GM23338 (cell line): ENCODE measurements at regions not wholly inside any gene's neighbourhood (a gene's known extent, or its start where the extent isn't known, plus 50 kb on each side); places are given as distances from the start of the nearest gene placed in this dataset.

Experiments used
- ATAC-seq: fragments of 200-7000 bp; cut with Tn5 transposase; 3 replicates; pipeline ENCODE4 v1.9.1; 2020
- DNase-seq: peaks from one replicate; pipeline ENCODE4 v3.0.0-alpha.2; 2015; ENCODE audit warnings: low spot score
- H2AFZ ChIP-seq: fragments of 200-600 bp; sonication (generic); 2 replicates; pipeline ENCODE4 v1.8.0; 2016; ENCODE audit warnings: antibody characterized with exemption, mild to moderate bottlenecking, moderate library complexity
- H3F3A ChIP-seq: fragments of 200-600 bp; sonication (generic); replicated peaks from 2 replicates; pipeline ENCODE4 v1.8.0; 2017; ENCODE audit warnings: antibody characterized with exemption, mixed run types, low read depth
- H3K27ac ChIP-seq: fragments of 200-600 bp; sonication (generic); 2 replicates; pipeline ENCODE4 v1.6.1; 2016; ENCODE audit warnings: low read depth
- H3K27me3 ChIP-seq: fragments of 200-600 bp; sonication (generic); 2 replicates; pipeline ENCODE4 v1.8.0; 2016; ENCODE audit warnings: mild to moderate bottlenecking, mixed run types, moderate library complexity; ENCODE audit not compliant: insufficient read depth
- H3K36me3 ChIP-seq: fragments of 200-600 bp; sonication (generic); 2 replicates; pipeline ENCODE4 v1.8.0; 2016; ENCODE audit warnings: mild to moderate bottlenecking; ENCODE audit not compliant: insufficient read depth
- H3K4me1 ChIP-seq: fragments of 200-600 bp; sonication (generic); 2 replicates; pipeline ENCODE4 v1.8.0; 2016; ENCODE audit warnings: mild to moderate bottlenecking, moderate library complexity; ENCODE audit not compliant: insufficient read depth
- H3K4me2 ChIP-seq: fragments of 200-600 bp; sonication (generic); 2 replicates; pipeline ENCODE4 v1.7.1; 2017; ENCODE audit warnings: mixed run types
- H3K4me3 ChIP-seq: fragments of 200-600 bp; sonication (generic); 2 replicates; pipeline ENCODE4 v1.6.1; 2016; ENCODE audit warnings: mixed run types
- H3K79me2 ChIP-seq: fragments of 200-600 bp; sonication (generic); replicated peaks from 2 replicates; pipeline ENCODE4 v1.8.0; 2017; ENCODE audit warnings: mild to moderate bottlenecking; ENCODE audit not compliant: insufficient read depth
- H3K9me2 ChIP-seq: fragments of 200-600 bp; sonication (generic); 2 replicates; pipeline ENCODE4 v1.8.0; 2017; ENCODE audit not compliant: insufficient read depth
- H4K20me1 ChIP-seq: fragments of 200-600 bp; sonication (generic); replicated peaks from 2 replicates; pipeline ENCODE4 v1.8.0; 2017; ENCODE audit warnings: mild to moderate bottlenecking; ENCODE audit not compliant: insufficient read depth
- H3K27ac Mint-ChIP-seq: 2 replicates; pipeline ENCODE4 v1.8.0; 2020; ENCODE audit warnings: inconsistent platforms, mild to moderate bottlenecking, moderate library complexity, mixed read lengths
- H3K27me3 Mint-ChIP-seq: 3 replicates; pipeline ENCODE4 v1.8.0; 2022; ENCODE audit warnings: low read depth, mild to moderate bottlenecking, moderate library complexity, mixed read lengths, inconsistent platforms; ENCODE audit not compliant: insufficient read depth, poor library complexity
- H3K36me3 Mint-ChIP-seq: 3 replicates; pipeline ENCODE4 v1.8.0; 2021; ENCODE audit warnings: low read depth, mild to moderate bottlenecking, inconsistent platforms, moderate library complexity, mixed read lengths
- H3K4me1 Mint-ChIP-seq: 3 replicates; pipeline ENCODE4 v1.8.0; 2020; ENCODE audit warnings: mild to moderate bottlenecking, inconsistent platforms, mixed read lengths
- H3K4me3 Mint-ChIP-seq: 3 replicates; pipeline ENCODE4 v1.8.0; 2021; ENCODE audit warnings: moderate library complexity, mild to moderate bottlenecking, inconsistent platforms, mixed read lengths
- H3K9me3 Mint-ChIP-seq: 3 replicates; pipeline ENCODE4 v1.8.0; 2020; ENCODE audit warnings: moderate library complexity, mild to moderate bottlenecking, inconsistent platforms, mixed read lengths
- CREB1 ChIP-seq: fragments of 250-450 bp; sonication (Bioruptor Pico); IDR thresholded peaks from 2 replicates; pipeline ENCODE4 v1.5.0; 2020; ENCODE audit warnings: low read depth, mild to moderate bottlenecking, moderate library complexity
- EZH2 ChIP-seq: fragments of 200-600 bp; sonication (generic); IDR thresholded peaks from one replicate; pipeline ENCODE4 v1.8.0; 2017; ENCODE audit warnings: antibody characterized with exemption, mild to moderate bottlenecking, low read depth; ENCODE audit not compliant: unreplicated experiment
- EZH2phosphoT487 ChIP-seq: fragments of 200-600 bp; sonication (generic); IDR thresholded peaks from one replicate; pipeline ENCODE4 v1.8.1; 2018; ENCODE audit warnings: antibody characterized with exemption; ENCODE audit not compliant: unreplicated experiment
- JUNB ChIP-seq: IDR thresholded peaks from one replicate; pipeline ENCODE4 v1.6.1; 2016; ENCODE audit warnings: antibody characterized with exemption; ENCODE audit not compliant: unreplicated experiment
- NANOG ChIP-seq: IDR thresholded peaks from 2 replicates; pipeline ENCODE4 v1.6.1; 2016; ENCODE audit warnings: antibody characterized with exemption, borderline replicate concordance
- POLR2AphosphoS5 ChIP-seq: IDR thresholded peaks from 2 replicates; pipeline ENCODE4 v1.6.1; 2016; ENCODE audit warnings: antibody characterized with exemption, low read depth
- REST ChIP-seq: IDR thresholded peaks from one replicate; pipeline ENCODE4 v1.6.1; 2018; ENCODE audit warnings: antibody characterized with exemption; ENCODE audit not compliant: unreplicated experiment
- STAT1 ChIP-seq: IDR thresholded peaks from one replicate; pipeline ENCODE4 v1.6.1; 2016; ENCODE audit warnings: antibody characterized with exemption; ENCODE audit not compliant: unreplicated experiment
- ZNF114 ChIP-seq: fragments of 250-450 bp; sonication (Bioruptor Pico); IDR thresholded peaks from 2 replicates; pipeline ENCODE4 v1.5.0; 2020; ENCODE audit warnings: mild to moderate bottlenecking, moderate library complexity
- ZNF331 ChIP-seq: fragments of 250-450 bp; sonication (Bioruptor Pico); IDR thresholded peaks from 2 replicates; pipeline ENCODE4 v1.5.0; 2020; ENCODE audit warnings: low read depth, mild to moderate bottlenecking, moderate library complexity
- TF ChIP-seq, protein P1 (sequence below): IDR thresholded peaks from 2 replicates; pipeline ENCODE4 v1.6.1; 2016; ENCODE audit warnings: antibody characterized with exemption
- TF ChIP-seq, protein P2 (sequence below), 2 experiments: fragments of 200-600 bp in 1 of 2; sonication (generic) in 1 of 2; conservative IDR thresholded peaks; 2 replicates each; pipeline versions ENCODE4 v1.5.1 to v1.6.1; 2016 to 2017; ENCODE audit warnings: antibody characterized with exemption in 2 of 2, low read depth in 2 of 2, mild to moderate bottlenecking in 2 of 2, moderate library complexity in 1 of 2
- TF ChIP-seq, protein P3 (sequence below): fragments of 250-450 bp; sonication (Bioruptor Pico); IDR thresholded peaks from 2 replicates; pipeline ENCODE4 v1.5.0; 2020; ENCODE audit warnings: mild to moderate bottlenecking, moderate library complexity

GRCh38 chr16:55948230-55948629 lies 73.1 kb upstream of the CES5A start (continued):
- no peak for TF ChIP-seq STAT1

DNA sequence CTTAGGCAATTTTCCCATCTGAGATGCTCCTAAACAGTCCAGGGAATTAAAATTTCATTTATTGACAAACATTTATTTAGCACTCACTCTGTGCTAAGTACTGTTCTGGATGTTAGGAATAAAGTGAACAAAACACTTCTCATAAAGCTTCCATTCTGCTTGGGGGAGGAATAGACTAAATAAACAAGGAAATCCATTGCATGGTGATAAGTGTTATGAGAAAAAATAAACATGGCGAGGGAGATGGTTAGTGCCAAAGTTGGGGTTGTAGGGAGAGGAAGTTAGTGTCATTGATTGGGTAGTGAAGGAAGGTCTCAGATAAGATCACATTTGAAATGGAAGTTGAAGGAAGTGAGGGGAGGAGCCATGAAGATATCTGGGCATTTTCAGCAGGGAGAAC lies 72.2 kb upstream of the CES5A start:
- H2AFZ ChIP-seq: no peak overlapping the region
- H3K79me2 ChIP-seq: no peaks in the 10 kb centered on the region
- no peak overlapping the region for H3K4me2 ChIP-seq
- H4K20me1 ChIP-seq: no peaks in the 10 kb centered on the region
- Mint-ChIP-seq H3K4me3 (no peak overlapping the region), H3K27me3 (no peaks in the 10 kb centered on the region), H3K4me1 (peaks cover 11% of the 10 kb centered on the region), H3K36me3 (peaks cover 3% of the 10 kb centered on the region; the same call in 1 of the 3 replicates), H3K9me3 (peaks cover 7% of the 10 kb centered on the region), H3K27ac (no peak overlapping the region)
- no peaks in the 10 kb centered on the region for H3F3A ChIP-seq
- no peak for DNase-seq
- no peak for TF ChIP-seq CREB1 (CRISPR knock-in tag)
- TF ChIP-seq REST: no peak
- TF ChIP-seq ZNF331 (CRISPR knock-in tag): no peak
- TF ChIP-seq JUNB: no peak
- no peak for TF ChIP-seq EZH2
- TF ChIP-seq, protein P1, sequence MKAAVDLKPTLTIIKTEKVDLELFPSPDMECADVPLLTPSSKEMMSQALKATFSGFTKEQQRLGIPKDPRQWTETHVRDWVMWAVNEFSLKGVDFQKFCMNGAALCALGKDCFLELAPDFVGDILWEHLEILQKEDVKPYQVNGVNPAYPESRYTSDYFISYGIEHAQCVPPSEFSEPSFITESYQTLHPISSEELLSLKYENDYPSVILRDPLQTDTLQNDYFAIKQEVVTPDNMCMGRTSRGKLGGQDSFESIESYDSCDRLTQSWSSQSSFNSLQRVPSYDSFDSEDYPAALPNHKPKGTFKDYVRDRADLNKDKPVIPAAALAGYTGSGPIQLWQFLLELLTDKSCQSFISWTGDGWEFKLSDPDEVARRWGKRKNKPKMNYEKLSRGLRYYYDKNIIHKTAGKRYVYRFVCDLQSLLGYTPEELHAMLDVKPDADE: no peak
- no peak for TF ChIP-seq STAT1
- no peak for TF ChIP-seq ZNF114
- TF ChIP-seq, protein P2, sequence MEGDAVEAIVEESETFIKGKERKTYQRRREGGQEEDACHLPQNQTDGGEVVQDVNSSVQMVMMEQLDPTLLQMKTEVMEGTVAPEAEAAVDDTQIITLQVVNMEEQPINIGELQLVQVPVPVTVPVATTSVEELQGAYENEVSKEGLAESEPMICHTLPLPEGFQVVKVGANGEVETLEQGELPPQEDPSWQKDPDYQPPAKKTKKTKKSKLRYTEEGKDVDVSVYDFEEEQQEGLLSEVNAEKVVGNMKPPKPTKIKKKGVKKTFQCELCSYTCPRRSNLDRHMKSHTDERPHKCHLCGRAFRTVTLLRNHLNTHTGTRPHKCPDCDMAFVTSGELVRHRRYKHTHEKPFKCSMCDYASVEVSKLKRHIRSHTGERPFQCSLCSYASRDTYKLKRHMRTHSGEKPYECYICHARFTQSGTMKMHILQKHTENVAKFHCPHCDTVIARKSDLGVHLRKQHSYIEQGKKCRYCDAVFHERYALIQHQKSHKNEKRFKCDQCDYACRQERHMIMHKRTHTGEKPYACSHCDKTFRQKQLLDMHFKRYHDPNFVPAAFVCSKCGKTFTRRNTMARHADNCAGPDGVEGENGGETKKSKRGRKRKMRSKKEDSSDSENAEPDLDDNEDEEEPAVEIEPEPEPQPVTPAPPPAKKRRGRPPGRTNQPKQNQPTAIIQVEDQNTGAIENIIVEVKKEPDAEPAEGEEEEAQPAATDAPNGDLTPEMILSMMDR (conservative IDR thresholded peaks at IDR 0.05; ENCODE audit: low read depth in 2 of 2): no peak
- no peak for TF ChIP-seq POLR2AphosphoS5
- TF ChIP-seq NANOG: no peak
- TF ChIP-seq EZH2phosphoT487: no peak
- TF ChIP-seq, protein P3, sequence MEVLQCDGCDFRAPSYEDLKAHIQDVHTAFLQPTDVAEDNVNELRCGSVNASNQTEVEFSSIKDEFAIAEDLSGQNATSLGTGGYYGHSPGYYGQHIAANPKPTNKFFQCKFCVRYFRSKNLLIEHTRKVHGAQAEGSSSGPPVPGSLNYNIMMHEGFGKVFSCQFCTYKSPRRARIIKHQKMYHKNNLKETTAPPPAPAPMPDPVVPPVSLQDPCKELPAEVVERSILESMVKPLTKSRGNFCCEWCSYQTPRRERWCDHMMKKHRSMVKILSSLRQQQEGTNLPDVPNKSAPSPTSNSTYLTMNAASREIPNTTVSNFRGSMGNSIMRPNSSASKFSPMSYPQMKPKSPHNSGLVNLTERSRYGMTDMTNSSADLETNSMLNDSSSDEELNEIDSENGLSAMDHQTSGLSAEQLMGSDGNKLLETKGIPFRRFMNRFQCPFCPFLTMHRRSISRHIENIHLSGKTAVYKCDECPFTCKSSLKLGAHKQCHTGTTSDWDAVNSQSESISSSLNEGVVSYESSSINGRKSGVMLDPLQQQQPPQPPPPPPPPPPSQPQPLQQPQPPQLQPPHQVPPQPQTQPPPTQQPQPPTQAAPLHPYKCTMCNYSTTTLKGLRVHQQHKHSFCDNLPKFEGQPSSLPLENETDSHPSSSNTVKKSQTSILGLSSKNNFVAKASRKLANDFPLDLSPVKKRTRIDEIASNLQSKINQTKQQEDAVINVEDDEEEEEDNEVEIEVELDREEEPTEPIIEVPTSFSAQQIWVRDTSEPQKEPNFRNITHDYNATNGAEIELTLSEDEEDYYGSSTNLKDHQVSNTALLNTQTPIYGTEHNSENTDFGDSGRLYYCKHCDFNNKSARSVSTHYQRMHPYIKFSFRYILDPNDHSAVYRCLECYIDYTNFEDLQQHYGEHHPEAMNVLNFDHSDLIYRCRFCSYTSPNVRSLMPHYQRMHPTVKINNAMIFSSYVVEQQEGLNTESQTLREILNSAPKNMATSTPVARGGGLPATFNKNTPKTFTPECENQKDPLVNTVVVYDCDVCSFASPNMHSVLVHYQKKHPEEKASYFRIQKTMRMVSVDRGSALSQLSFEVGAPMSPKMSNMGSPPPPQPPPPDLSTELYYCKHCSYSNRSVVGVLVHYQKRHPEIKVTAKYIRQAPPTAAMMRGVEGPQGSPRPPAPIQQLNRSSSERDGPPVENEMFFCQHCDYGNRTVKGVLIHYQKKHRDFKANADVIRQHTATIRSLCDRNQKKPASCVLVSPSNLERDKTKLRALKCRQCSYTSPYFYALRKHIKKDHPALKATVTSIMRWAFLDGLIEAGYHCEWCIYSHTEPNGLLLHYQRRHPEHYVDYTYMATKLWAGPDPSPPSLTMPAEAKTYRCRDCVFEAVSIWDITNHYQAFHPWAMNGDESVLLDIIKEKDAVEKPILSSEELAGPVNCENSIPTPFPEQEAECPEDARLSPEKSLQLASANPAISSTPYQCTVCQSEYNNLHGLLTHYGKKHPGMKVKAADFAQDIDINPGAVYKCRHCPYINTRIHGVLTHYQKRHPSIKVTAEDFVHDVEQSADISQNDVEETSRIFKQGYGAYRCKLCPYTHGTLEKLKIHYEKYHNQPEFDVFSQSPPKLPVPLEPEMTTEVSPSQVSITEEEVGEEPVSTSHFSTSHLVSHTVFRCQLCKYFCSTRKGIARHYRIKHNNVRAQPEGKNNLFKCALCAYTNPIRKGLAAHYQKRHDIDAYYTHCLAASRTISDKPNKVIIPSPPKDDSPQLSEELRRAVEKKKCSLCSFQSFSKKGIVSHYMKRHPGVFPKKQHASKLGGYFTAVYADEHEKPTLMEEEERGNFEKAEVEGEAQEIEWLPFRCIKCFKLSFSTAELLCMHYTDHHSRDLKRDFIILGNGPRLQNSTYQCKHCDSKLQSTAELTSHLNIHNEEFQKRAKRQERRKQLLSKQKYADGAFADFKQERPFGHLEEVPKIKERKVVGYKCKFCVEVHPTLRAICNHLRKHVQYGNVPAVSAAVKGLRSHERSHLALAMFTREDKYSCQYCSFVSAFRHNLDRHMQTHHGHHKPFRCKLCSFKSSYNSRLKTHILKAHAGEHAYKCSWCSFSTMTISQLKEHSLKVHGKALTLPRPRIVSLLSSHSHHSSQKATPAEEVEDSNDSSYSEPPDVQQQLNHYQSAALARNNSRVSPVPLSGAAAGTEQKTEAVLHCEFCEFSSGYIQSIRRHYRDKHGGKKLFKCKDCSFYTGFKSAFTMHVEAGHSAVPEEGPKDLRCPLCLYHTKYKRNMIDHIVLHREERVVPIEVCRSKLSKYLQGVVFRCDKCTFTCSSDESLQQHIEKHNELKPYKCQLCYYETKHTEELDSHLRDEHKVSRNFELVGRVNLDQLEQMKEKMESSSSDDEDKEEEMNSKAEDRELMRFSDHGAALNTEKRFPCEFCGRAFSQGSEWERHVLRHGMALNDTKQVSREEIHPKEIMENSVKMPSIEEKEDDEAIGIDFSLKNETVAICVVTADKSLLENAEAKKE (CRISPR knock-in tag): no peak
- H3K4me3 ChIP-seq: no peak overlapping the region
- no peaks in the 10 kb centered on the region for H3K27me3 ChIP-seq
- H3K4me1 ChIP-seq: no peaks in the 10 kb centered on the region; the same call in 1 of the 2 replicates
- no peak overlapping the region for H3K27ac ChIP-seq
- ATAC-seq: no peak
- H3K9me2 ChIP-seq: peaks cover 3% of the 10 kb centered on the region; the same call in 1 of the 2 replicates
- H3K36me3 ChIP-seq: no peaks in the 10 kb centered on the region
